ENCODE measurements at regions not wholly inside any gene's neighbourhood (a gene's known extent, or its start where the extent isn't known, plus 50 kb on each side); places are given as distances from the start of the nearest gene placed in this dataset.
A peak's percentile ranks its signal among the peaks of the same experiment; 100 is the strongest.

DNA sequence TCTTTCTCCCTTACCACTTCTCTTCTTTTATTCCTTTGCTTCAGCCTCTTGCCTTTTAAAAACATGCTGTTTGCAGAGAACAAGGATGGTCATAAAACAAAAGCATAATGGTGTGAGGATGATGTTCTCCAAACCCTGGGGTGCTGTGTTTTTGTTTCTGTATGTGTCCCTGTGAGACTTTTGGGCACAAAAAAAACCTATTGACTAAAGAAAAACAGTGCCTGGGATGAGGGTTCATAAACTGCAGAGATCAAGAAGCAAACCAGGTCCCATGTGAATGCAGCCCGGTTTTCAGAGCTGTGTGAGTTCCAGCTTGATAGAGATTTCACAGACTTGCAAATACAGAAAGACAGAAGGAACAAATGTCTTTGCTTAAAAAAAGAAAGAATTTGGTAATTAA, 148.6 kb upstream of the CPSF6 start:
- no peak overlapping the region for H3K4me3 ChIP-seq (ENCODE audit: control insufficient read depth, low read depth, low read length)
- TF ChIP-seq, protein P1, sequence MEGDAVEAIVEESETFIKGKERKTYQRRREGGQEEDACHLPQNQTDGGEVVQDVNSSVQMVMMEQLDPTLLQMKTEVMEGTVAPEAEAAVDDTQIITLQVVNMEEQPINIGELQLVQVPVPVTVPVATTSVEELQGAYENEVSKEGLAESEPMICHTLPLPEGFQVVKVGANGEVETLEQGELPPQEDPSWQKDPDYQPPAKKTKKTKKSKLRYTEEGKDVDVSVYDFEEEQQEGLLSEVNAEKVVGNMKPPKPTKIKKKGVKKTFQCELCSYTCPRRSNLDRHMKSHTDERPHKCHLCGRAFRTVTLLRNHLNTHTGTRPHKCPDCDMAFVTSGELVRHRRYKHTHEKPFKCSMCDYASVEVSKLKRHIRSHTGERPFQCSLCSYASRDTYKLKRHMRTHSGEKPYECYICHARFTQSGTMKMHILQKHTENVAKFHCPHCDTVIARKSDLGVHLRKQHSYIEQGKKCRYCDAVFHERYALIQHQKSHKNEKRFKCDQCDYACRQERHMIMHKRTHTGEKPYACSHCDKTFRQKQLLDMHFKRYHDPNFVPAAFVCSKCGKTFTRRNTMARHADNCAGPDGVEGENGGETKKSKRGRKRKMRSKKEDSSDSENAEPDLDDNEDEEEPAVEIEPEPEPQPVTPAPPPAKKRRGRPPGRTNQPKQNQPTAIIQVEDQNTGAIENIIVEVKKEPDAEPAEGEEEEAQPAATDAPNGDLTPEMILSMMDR (conservative IDR thresholded peaks at IDR 0.05; ENCODE audit: control insufficient read depth, insufficient read depth, low read depth, low read length): no peak
- no peak for DNase-seq (ENCODE audit: low read depth)

DNA sequence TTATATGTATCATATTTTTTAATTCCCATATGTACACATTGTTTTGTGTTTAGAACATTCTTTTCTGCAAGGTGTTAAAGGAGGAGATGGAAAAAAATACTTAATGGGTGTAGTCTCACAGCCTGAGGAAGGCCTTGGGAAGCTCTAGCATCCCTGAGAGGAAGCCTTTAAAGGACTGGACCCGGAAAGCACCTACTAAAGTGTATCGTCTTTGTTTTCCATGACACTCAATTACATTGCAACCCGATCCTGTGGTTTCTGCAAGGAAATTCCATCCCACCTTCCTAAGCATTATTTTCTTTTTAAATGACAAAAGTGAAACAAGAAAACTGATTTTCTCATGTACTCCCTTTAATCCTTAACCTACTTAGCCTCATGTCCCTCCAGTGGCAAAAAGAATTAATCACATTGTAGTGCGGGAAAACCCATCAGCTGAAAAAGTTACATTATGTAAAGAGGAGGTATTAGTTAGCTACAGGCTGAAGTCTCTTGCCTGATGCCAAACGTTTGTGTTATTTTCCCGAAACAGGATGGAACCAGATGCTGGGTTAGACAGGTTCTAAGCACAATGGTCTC, 147.8 kb upstream of the CPSF6 start:
- no peak overlapping the region for H3K4me3 ChIP-seq (ENCODE audit: control insufficient read depth, low read depth, low read length)
- TF ChIP-seq, protein P1 (conservative IDR thresholded peaks at IDR 0.05; ENCODE audit: control insufficient read depth, insufficient read depth, low read depth, low read length): no peak
- DNase-seq (ENCODE audit: low read depth): no peak

DNA sequence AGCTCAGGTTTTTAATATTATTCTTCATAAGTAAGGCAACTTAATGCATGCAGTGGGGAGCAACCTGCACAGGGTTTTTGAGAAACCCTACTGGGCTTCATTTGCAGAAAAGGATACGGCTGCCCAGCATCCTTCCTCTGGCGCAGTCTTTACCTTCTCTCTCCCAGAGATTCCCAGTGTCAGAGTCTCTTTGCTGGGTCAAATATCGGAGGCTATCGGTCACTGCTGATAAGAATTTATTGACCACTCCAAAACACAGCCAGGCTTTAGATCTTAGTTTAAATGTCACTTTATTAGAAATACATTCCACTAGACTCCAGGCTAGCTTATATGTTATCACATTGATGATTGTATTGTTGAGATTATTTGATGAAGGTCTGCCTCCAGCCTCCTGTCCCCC, 147.2 kb upstream of the CPSF6 start:
- TF ChIP-seq, protein P1 (conservative IDR thresholded peaks at IDR 0.05; ENCODE audit: control insufficient read depth, insufficient read depth, low read depth, low read length): no peak
- H3K4me3 ChIP-seq (ENCODE audit: control insufficient read depth, low read depth, low read length): no peak overlapping the region
- DNase-seq (ENCODE audit: low read depth): no peak

DNA sequence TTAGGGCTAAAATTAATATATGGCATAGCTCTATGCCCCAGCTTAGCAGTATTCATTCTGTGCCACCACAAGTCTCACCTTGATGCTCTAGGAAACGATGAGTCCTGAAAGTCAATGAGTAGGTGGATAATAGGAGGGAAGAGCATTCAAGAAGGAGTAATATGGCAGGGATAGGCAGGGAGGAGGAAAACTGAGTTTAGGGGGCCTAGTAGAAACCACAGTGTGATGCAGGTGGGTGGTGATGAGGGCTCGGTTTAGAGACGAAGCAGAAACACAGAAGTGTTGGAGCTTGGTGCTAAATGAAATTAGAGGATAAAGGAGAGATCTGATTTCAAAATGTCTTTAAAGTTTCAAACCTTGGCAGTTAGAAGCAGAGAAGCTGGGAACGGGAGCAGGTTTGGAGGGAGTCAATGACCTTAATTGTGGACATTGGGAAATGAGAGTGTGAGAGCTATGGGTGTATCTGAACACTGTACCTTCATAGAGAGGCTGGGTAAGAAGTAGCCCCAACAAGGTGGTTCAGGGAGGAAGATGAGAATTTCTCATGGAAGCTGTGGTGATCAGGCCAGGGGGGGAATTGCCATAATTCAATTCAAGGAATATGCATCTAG, 144.7 kb upstream of the CPSF6 start:
- no peak for DNase-seq (ENCODE audit: low read depth)
- TF ChIP-seq, protein P1 (conservative IDR thresholded peaks at IDR 0.05; ENCODE audit: control insufficient read depth, insufficient read depth, low read depth, low read length): no peak
- no peak overlapping the region for H3K4me3 ChIP-seq (ENCODE audit: control insufficient read depth, low read depth, low read length)

DNA sequence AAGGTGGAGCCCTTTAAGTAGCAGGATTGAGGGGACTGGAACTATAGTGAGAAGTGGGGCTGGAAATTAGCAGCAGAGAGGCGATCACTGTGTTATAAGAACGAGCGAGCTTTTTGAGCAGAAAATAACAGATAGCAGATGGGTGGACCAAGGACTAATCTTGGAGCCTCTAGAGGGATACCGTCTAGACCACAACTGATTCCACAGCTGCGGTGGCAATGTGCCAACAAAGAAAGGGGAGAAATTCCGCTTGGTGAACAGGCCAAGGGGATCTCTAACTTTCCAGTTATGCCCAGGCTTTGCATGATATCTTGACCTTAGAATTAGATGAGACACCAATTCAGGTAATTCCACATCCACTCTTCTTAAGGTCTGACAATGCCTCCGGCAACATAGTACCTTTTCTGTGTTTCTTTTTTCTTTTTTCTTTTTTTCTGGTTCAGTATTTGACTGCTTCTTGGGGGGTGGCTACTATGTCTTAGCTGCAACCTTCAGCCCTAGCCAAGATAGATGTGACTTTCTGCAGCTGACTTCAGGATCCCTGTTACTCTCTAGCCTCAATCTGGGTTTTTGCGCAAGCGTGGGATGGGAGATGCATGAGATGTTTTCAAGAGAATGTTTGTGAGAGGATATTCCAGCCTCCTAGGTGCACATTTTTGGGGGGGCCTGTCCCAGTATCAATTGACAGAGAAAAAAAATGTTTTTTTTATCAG, 143.4 kb upstream of the CPSF6 start:
- peak; percentile 31 for DNase-seq (ENCODE audit: low read depth)
- no peak overlapping the region for H3K4me3 ChIP-seq (ENCODE audit: control insufficient read depth, low read depth, low read length)
- TF ChIP-seq, protein P1 (conservative IDR thresholded peaks at IDR 0.05; ENCODE audit: control insufficient read depth, insufficient read depth, low read depth, low read length): no peak

DNA sequence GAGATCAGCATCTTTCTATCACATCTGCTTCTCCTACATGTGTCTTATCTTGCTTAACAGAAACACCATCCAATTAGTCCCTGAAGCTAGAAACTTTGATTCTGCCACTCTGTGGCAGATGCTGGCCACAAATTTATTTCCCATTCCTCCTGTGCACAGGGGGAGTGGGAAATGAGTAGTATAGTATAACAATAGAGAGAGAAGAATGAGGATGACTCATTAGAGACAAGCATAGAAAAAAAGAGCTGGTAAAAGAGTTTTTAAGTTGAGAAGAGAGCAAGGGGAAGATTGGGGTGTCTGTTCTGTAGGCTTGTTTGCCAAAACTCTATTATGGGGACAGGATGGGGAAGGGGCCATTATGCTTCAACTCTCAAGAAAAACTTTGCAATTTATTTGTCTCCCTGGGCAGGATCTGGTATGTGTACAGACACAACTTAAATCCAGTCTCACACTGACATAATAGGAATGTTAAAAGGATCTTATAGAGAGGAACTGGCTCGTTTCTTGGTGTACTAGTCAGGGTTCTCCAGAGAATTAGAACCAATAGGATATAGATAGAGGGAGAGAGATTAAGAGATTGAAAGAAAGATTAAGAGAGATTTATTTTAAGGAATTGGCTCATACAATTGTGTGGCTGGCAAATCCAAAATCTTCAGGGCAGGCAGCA, 142.6 kb upstream of the CPSF6 start:
- TF ChIP-seq, protein P1 (conservative IDR thresholded peaks at IDR 0.05; ENCODE audit: control insufficient read depth, insufficient read depth, low read depth, low read length): no peak
- H3K4me3 ChIP-seq (ENCODE audit: control insufficient read depth, low read depth, low read length): no peak overlapping the region
- DNase-seq (ENCODE audit: low read depth): peak; percentile 18
